Endodermal cell (in vitro differentiated cells): ENCODE measurements at regions not wholly inside any gene's neighbourhood (a gene's known extent, or its start where the extent isn't known, plus 50 kb on each side); places are given as distances from the start of the nearest gene placed in this dataset.

Experiments used
- DNase-seq: peaks from one replicate; pipeline ENCODE4 v3.0.0-alpha.2; 2017
- H3K27ac ChIP-seq: 2 replicates; pipeline ENCODE4 v1.5.1; 2013; ENCODE audit warnings: mild to moderate bottlenecking, low read depth, low read length, moderate library complexity
- H3K27me3 ChIP-seq: 2 replicates; pipeline ENCODE4 v1.6.1; 2013; ENCODE audit warnings: mild to moderate bottlenecking, low read length, moderate library complexity; ENCODE audit not compliant: insufficient read depth, control insufficient read depth, poor library complexity, severe bottlenecking
- H3K36me3 ChIP-seq: 2 replicates; pipeline ENCODE4 v1.7.0; 2013; ENCODE audit warnings: mild to moderate bottlenecking, low read length, moderate library complexity; ENCODE audit not compliant: control insufficient read depth, insufficient read depth
- H3K4me1 ChIP-seq: one replicate; pipeline ENCODE4 v1.7.0; 2013; ENCODE audit warnings: low read length; ENCODE audit not compliant: control insufficient read depth, insufficient read depth
- H3K4me3 ChIP-seq: 2 replicates; pipeline ENCODE4 v1.5.1; 2013; ENCODE audit warnings: mild to moderate bottlenecking, low read length, moderate library complexity
- H3K9ac ChIP-seq: 2 replicates; pipeline ENCODE4 v1.6.1; 2013; ENCODE audit warnings: mild to moderate bottlenecking, low read length, moderate library complexity; ENCODE audit not compliant: poor library complexity, severe bottlenecking; ENCODE audit errors: extremely low read depth
- H3K9me3 ChIP-seq: 2 replicates; pipeline ENCODE4 v1.6.1; 2013; ENCODE audit warnings: mild to moderate bottlenecking, low read length, moderate library complexity; ENCODE audit not compliant: control insufficient read depth
- H3K27ac Mint-ChIP-seq: 2 replicates; pipeline ENCODE4 v1.8.0; 2020; ENCODE audit warnings: mixed read lengths
- H3K27me3 Mint-ChIP-seq: 2 replicates; pipeline ENCODE4 v1.8.0; 2021; ENCODE audit warnings: mild to moderate bottlenecking, mixed read lengths; ENCODE audit not compliant: insufficient read depth
- H3K36me3 Mint-ChIP-seq: 2 replicates; pipeline ENCODE4 v1.8.0; 2020; ENCODE audit warnings: low read depth, mixed read lengths
- H3K4me1 Mint-ChIP-seq: 2 replicates; pipeline ENCODE4 v1.8.0; 2020; ENCODE audit warnings: mixed read lengths
- H3K4me3 Mint-ChIP-seq: 2 replicates; pipeline ENCODE4 v1.8.0; 2020; ENCODE audit warnings: mild to moderate bottlenecking, moderate library complexity, mixed read lengths
- H3K9me3 Mint-ChIP-seq: 2 replicates; pipeline ENCODE4 v1.8.0; 2020; ENCODE audit warnings: mild to moderate bottlenecking, mixed read lengths
- CTCF ChIP-seq: fragments of 200-600 bp; sonication (generic); conservative IDR thresholded peaks from 2 replicates; pipeline ENCODE4 v1.5.0; 2021; ENCODE audit warnings: antibody characterized with exemption, mild to moderate bottlenecking
- WGBS, 2 experiments: methylation state at CpG; one replicate each; pipeline versions ENCODE4 v1.1.5 to v1.1.7; 2013; ENCODE audit warnings: missing lambda C conversion rate in 2 of 2, mixed read lengths in 1 of 2; ENCODE audit not compliant: insufficient coverage in 1 of 2, insufficient read length in 1 of 2; 5-methylcytosine and 5-hydroxymethylcytosine counted together

- H3K36me3 ChIP-seq: no peaks in the 10 kb centered on the region
- peaks cover 14% of the 10 kb centered on the region for H3K4me1 Mint-ChIP-seq
- H3K4me1 ChIP-seq: no peaks in the 10 kb centered on the region
- no peak overlapping the region for H3K4me3 ChIP-seq
- no peaks in the 10 kb centered on the region for H3K36me3 Mint-ChIP-seq
- H3K9ac ChIP-seq: no peak overlapping the region
- H3K9me3 Mint-ChIP-seq: no peaks in the 10 kb centered on the region
- no peak overlapping the region for H3K4me3 Mint-ChIP-seq
- TF ChIP-seq CTCF: no peak
- no peaks in the 10 kb centered on the region for H3K9me3 ChIP-seq
- H3K27me3 ChIP-seq: no peaks in the 10 kb centered on the region
- H3K27me3 Mint-ChIP-seq: no peaks in the 10 kb centered on the region
- no peak overlapping the region for H3K27ac ChIP-seq
- H3K27ac Mint-ChIP-seq: no peak overlapping the region
- no peak for DNase-seq
- 91 to 93% methylated on average over 2 of the region's 2 CpGs for WGBS, 2 experiments
These were observed 258.5 kb downstream of the COG6 start for GRCh38 chr13:39913928-39914327.

- no peaks in the 10 kb centered on the region for H3K9me3 Mint-ChIP-seq
- H3K4me3 Mint-ChIP-seq: no peak overlapping the region
- H3K4me1 ChIP-seq: no peaks in the 10 kb centered on the region
- H3K4me3 ChIP-seq: no peak overlapping the region
- H3K9me3 ChIP-seq: no peaks in the 10 kb centered on the region
- peaks cover 6% of the 10 kb centered on the region for H3K4me1 Mint-ChIP-seq
- no peak for TF ChIP-seq CTCF
- H3K27me3 Mint-ChIP-seq: no peaks in the 10 kb centered on the region
- H3K27me3 ChIP-seq: no peaks in the 10 kb centered on the region
- no peaks in the 10 kb centered on the region for H3K36me3 Mint-ChIP-seq
- no peak overlapping the region for H3K9ac ChIP-seq
- H3K36me3 ChIP-seq: no peaks in the 10 kb centered on the region
- no peak overlapping the region for H3K27ac Mint-ChIP-seq
- no peak for DNase-seq
- H3K27ac ChIP-seq: no peak overlapping the region
These were observed 260.0 kb downstream of the COG6 start for GRCh38 chr13:39915418-39915817.

- 90 to 100% methylated on average over 2 of the region's 2 CpGs for WGBS, 2 experiments
- no peak for DNase-seq
- Histone ChIP-seq H3K9me3 (no peaks in the 10 kb centered on the region), H3K9ac (no peak overlapping the region), H3K27ac (no peak overlapping the region), H3K36me3 (no peaks in the 10 kb centered on the region), H3K4me1 (no peaks in the 10 kb centered on the region), H3K4me3 (no peak overlapping the region), H3K27me3 (no peaks in the 10 kb centered on the region)
- no peaks in the 10 kb centered on the region for H3K27me3 Mint-ChIP-seq
- H3K4me3 Mint-ChIP-seq: no peak overlapping the region
- no peak for TF ChIP-seq CTCF
- no peaks in the 10 kb centered on the region for H3K4me1 Mint-ChIP-seq
- H3K9me3 Mint-ChIP-seq: peaks cover 2% of the 10 kb centered on the region
- no peaks in the 10 kb centered on the region for H3K36me3 Mint-ChIP-seq
- H3K27ac Mint-ChIP-seq: no peak overlapping the region
These were observed 260.9 kb downstream of the COG6 start for GRCh38 chr13:39916330-39916729.
